Kidney (tissue), 13 donors: ENCODE measurements at regions not wholly inside any gene's neighbourhood (a gene's known extent, or its start where the extent isn't known, plus 50 kb on each side); places are given as distances from the start of the nearest gene placed in this dataset.

Experiments used
- DNase-seq, 5 donors: peaks; one replicate each; pipeline ENCODE4 v3.0.0-alpha.2; 2013 to 2020
- FAIRE-seq: peaks from 2 replicates; lab custom pipeline; 2012; peaks lifted over from hg19 to GRCh38; lab: Jason Lieb, UNC
- H3K27ac ChIP-seq, 2 donors: one replicate each; pipeline ENCODE4 v1.7.0; 2013; ENCODE audit warnings: low read depth in 2 of 2, low read length in 2 of 2, inconsistent platforms in 1 of 2
- H3K27me3 ChIP-seq: one replicate; pipeline ENCODE4 v1.7.1; 2013; ENCODE audit warnings: low read length, inconsistent platforms; ENCODE audit not compliant: control insufficient read depth, insufficient read depth
- H3K36me3 ChIP-seq, 3 donors: one replicate each; pipeline versions ENCODE4 v1.7.0 to v1.7.1; 2013; ENCODE audit warnings: low read length in 3 of 3, control low read depth in 1 of 3, inconsistent platforms in 1 of 3; ENCODE audit not compliant: insufficient read depth in 3 of 3, control insufficient read depth in 2 of 3
- H3K4me1 ChIP-seq, 3 donors: one replicate each; pipeline versions ENCODE4 v1.7.0 to v1.7.1; 2013; ENCODE audit warnings: low read length in 3 of 3, inconsistent platforms in 1 of 3, low read depth in 1 of 3; ENCODE audit not compliant: control insufficient read depth in 2 of 3, insufficient read depth in 2 of 3
- H3K4me3 ChIP-seq, 3 donors: one replicate each; pipeline versions ENCODE4 v1.7.0 to v1.8.1; 2013; ENCODE audit warnings: low read length in 3 of 3, control low read depth in 1 of 3, inconsistent platforms in 1 of 3
- H3K9ac ChIP-seq, 3 donors: one replicate each; pipeline versions ENCODE4 v1.7.0 to v1.7.1; 2013; ENCODE audit warnings: low read length in 3 of 3, control low read depth in 1 of 3, inconsistent platforms in 1 of 3
- H3K9me3 ChIP-seq, 3 donors: one replicate each; pipeline versions ENCODE4 v1.7.0 to v1.7.1; 2013; ENCODE audit warnings: low read length in 3 of 3, control low read depth in 1 of 3, inconsistent platforms in 1 of 3; ENCODE audit not compliant: control insufficient read depth in 2 of 3, insufficient read depth in 1 of 3
- CTCF ChIP-seq: IDR thresholded peaks from 3 replicates; pipeline ENCODE4 v1.5.1; 2012; ENCODE audit warnings: mild to moderate bottlenecking, moderate library complexity, borderline replicate concordance; ENCODE audit not compliant: insufficient read depth; ENCODE audit errors: extremely low read depth
- intact Hi-C: fragments of 100-400 bp; cut with DNase I; formaldehyde crosslinking; loops from one replicate; pipeline ENCODE4 v1.11.1; 2022
- donor health status: control.
- donor health status: control.
- donor health status: control.
- donor health status: control.
- donor health status: control.
- donor health status: DM: yes; HTN: yes; CAD: no.
- donor health status: Normal renal cell carcinoma (clear cell type).

GRCh38 chr11:71373791-71374454 lies 74.3 kb downstream of the DHCR7 start:
- DNase-seq (no peak), FAIRE-seq (no peak)
- Histone ChIP-seq H3K27me3 (no peaks in the 10 kb centered on the region), H3K36me3 (no peaks in the 10 kb centered on the region), H3K4me3 (no peak overlapping the region), H3K4me1 (no peaks in the 10 kb centered on the region), H3K9me3 (no peaks in the 10 kb centered on the region), H3K9ac (no peak overlapping the region), H3K27ac (no peak overlapping the region)
- TF ChIP-seq CTCF, result no peak
- intact Hi-C loops, result no loop called here

GRCh38 chr11:71372693-71373657 lies 75.2 kb downstream of the DHCR7 start:
- TF ChIP-seq CTCF, result peak; percentile 54
- Histone ChIP-seq H3K4me1 (no peaks in the 10 kb centered on the region), H3K9me3 (no peaks in the 10 kb centered on the region), H3K27me3 (no peaks in the 10 kb centered on the region), H3K27ac (no peak overlapping the region), H3K4me3 (no peak overlapping the region), H3K9ac (no peak overlapping the region), H3K36me3 (no peaks in the 10 kb centered on the region)
- DNase-seq (peak in 2 of 5 donors; percentile 64 to 78), FAIRE-seq (no peak)
- intact Hi-C loops, result no loop called here

GRCh38 chr11:71371674-71372069 lies 76.5 kb downstream of the DHCR7 start:
- no peak overlapping the region for H3K4me3 ChIP-seq
- no peak for DNase-seq

More at GRCh38 chr11:71371674-71372069, 76.5 kb downstream of the DHCR7 start:
- no peak for FAIRE-seq
- H3K9ac ChIP-seq, result no peak overlapping the region
- intact Hi-C loops, result no loop called here
- no peaks in the 10 kb centered on the region for H3K36me3 ChIP-seq
- H3K27ac ChIP-seq, result no peak overlapping the region
- no peak for TF ChIP-seq CTCF
- no peaks in the 10 kb centered on the region for H3K9me3 ChIP-seq
- H3K4me1 ChIP-seq, result no peaks in the 10 kb centered on the region
- no peaks in the 10 kb centered on the region for H3K27me3 ChIP-seq
